ENCODE measurements at regions not wholly inside any gene's neighbourhood (a gene's known extent, or its start where the extent isn't known, plus 50 kb on each side); places are given as distances from the start of the nearest gene placed in this dataset.

DNA sequence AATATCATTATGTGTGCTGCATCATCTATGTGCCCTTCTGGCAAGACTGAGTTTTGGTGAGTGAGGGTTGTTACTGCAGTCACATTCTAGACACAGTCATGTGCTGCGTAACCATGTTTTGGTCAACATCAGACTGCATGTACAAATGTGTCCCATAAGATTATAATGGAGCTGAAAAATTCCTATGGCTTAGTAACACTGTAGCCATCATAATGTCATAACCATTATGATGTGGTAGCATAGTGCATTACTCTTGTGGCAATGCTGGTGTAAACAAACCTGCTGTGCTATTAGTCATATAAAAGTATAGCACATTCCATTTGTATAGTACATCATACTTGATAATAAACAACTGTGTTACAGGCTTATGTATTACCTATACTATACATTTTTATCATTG is 198.1 kb upstream of the NUDT6 start:
- POLR2A ChIA-PET: no interaction called here
- CTCF ChIA-PET: no interaction called here
- no peak for DNase-seq (ENCODE audit: extremely low spot score)
- TF ChIP-seq SUZ12 (IDR thresholded peaks at IDR 0.05) (no peak), FOXA1 (IDR thresholded peaks at IDR 0.05) (no peak), BHLHE40 (IDR thresholded peaks at IDR 0.05; ENCODE audit: borderline replicate concordance) (no peak), ZNF384 (IDR thresholded peaks at IDR 0.05) (no peak), TARDBP (IDR thresholded peaks at IDR 0.05) (no peak), LEF1 (IDR thresholded peaks at IDR 0.05; ENCODE audit: borderline replicate concordance) (no peak), NFRKB (IDR thresholded peaks at IDR 0.05) (no peak), ARNT (IDR thresholded peaks at IDR 0.05) (no peak), L3MBTL2 (conservative IDR thresholded peaks at IDR 0.05) (no peak), FOXM1 (IDR thresholded peaks at IDR 0.05; ENCODE audit: borderline replicate concordance) (no peak), FOXK2 (IDR thresholded peaks at IDR 0.05) (no peak), ELF4 (IDR thresholded peaks at IDR 0.05) (no peak)

DNA sequence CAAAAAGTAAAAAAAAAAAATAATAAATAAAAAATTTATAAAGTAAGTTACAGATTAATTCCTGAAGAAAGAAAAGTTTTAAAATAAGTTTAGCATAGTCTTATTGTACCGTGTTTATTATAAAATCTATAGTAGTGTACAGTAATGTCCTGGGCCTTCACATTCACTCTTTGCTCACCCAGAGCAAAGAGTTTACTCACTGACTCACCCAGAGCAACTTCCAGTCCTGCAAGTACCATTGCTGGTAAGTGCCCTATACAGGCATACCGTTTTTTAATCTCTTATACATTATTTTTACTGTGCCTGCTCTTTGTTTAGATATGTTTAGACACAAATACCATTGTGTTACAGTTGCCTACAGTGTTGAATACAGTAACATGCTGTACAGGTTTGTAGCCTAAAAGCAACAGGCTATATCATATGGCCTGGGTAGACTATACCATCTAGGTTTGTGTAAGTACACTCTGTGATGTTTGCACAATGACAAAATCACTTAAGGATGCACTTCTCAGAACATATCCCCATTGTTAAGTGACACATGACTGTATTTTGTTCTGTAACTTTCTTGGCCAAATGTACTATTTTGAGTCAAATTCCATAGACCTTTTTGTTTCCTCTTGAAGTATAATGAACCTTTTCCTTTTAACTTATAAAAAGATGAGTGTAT is 199.0 kb upstream of the NUDT6 start:
- ChIA-PET POLR2A (no interaction called here), CTCF (no interaction called here)
- TF ChIP-seq FOXA1 (IDR thresholded peaks at IDR 0.05): no peak
- DNase-seq (ENCODE audit: extremely low spot score): no peak

DNA sequence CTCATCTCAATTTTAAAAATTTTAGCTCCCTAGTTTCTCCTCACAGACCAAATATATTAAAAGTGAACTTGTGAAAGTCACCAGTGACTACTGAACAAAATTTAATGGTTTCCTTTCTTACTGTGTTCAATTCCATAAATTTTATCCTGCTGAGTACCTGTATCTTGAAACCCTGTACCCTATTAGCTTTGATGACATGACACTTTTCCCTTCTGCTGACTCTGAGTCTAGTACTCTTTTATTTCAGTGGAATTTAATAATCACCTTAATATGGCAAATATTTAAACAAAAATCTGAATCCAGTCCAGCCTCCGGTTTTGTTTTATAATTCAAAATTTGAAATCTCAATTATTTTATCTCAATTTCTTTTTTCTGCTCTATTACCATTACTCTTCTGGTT is 203.1 kb upstream of the NUDT6 start:
- ChIA-PET CTCF (no interaction called here), POLR2A (no interaction called here)
- no peak for TF ChIP-seq BHLHE40 (IDR thresholded peaks at IDR 0.05; ENCODE audit: borderline replicate concordance)
- TF ChIP-seq, protein P1, sequence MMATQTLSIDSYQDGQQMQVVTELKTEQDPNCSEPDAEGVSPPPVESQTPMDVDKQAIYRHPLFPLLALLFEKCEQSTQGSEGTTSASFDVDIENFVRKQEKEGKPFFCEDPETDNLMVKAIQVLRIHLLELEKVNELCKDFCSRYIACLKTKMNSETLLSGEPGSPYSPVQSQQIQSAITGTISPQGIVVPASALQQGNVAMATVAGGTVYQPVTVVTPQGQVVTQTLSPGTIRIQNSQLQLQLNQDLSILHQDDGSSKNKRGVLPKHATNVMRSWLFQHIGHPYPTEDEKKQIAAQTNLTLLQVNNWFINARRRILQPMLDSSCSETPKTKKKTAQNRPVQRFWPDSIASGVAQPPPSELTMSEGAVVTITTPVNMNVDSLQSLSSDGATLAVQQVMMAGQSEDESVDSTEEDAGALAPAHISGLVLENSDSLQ (IDR thresholded peaks at IDR 0.05): no peak
- no peak for TF ChIP-seq CTBP1 (IDR thresholded peaks at IDR 0.05; ENCODE audit: borderline replicate concordance)
- TF ChIP-seq SUZ12 (IDR thresholded peaks at IDR 0.05): no peak
- no peak for TF ChIP-seq TARDBP (IDR thresholded peaks at IDR 0.05)
- TF ChIP-seq ELF4 (IDR thresholded peaks at IDR 0.05): no peak
- TF ChIP-seq LEF1 (IDR thresholded peaks at IDR 0.05; ENCODE audit: borderline replicate concordance): no peak
- no peak for TF ChIP-seq SP1 (IDR thresholded peaks at IDR 0.05)
- no peak for TF ChIP-seq FOXM1 (IDR thresholded peaks at IDR 0.05; ENCODE audit: borderline replicate concordance)
- no peak for TF ChIP-seq ARNT (IDR thresholded peaks at IDR 0.05)
- no peak for TF ChIP-seq HDGF (IDR thresholded peaks at IDR 0.05; ENCODE audit: borderline replicate concordance)
- no peak for TF ChIP-seq FOXA1 (IDR thresholded peaks at IDR 0.05)
- DNase-seq (ENCODE audit: extremely low spot score): no peak

DNA sequence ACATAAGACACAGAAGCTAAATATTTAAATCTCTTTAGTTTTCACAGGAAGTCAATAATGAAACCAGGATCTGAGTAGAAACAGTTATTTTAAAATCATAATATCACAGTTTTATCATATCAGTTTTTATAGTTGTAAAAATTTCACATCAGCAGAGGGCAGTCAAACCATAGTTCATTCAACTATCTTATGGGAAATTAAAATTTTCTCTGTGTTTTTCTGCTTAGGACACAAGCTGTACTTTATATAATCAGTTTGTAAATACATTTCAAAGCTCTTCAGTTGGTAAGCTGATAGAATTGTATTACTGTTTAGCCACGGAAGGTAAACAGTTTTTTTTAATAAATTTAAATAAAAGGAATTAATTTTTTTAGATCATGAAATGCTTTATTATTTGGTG is 204.8 kb upstream of the NUDT6 start:
- ChIA-PET CTCF (no interaction called here), POLR2A (no interaction called here)
- TF ChIP-seq L3MBTL2 (conservative IDR thresholded peaks at IDR 0.05) (no peak), FOXK2 (IDR thresholded peaks at IDR 0.05) (no peak), ELF4 (IDR thresholded peaks at IDR 0.05) (no peak), NFRKB (IDR thresholded peaks at IDR 0.05) (no peak), ZNF384 (IDR thresholded peaks at IDR 0.05) (no peak), HDGF (IDR thresholded peaks at IDR 0.05; ENCODE audit: borderline replicate concordance) (no peak), ARNT (IDR thresholded peaks at IDR 0.05) (no peak), SP1 (IDR thresholded peaks at IDR 0.05) (no peak), FOXA1 (IDR thresholded peaks at IDR 0.05) (no peak), SUZ12 (IDR thresholded peaks at IDR 0.05) (no peak)
- DNase-seq (ENCODE audit: extremely low spot score): no peak

DNA sequence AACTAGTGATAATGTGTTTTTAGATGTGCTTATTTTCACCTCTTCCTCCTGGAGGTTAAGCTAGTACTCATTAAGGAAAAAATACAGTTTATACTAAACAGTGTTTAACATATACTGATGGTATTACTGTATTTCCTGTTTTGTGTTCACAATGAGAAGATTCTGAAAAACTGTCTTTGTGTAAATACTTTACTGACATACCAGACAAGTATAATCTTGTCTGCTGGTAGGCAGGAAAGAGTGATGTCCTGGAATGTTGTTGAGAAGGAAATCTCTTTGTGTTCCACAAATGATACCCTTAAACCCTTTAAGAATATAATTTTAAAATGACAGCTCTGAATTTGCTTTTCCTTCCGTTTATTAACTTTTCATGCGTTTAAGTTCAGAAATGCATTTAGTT is 205.5 kb upstream of the NUDT6 start:
- DNase-seq (ENCODE audit: extremely low spot score): no peak
- ChIA-PET POLR2A (no interaction called here), CTCF (interaction anchor here (0.7 kb wide), 1 partner anchor 23 kb away, joined by 3 read pairs; no protein-coding TSS in a partner anchor)
- TF ChIP-seq ZNF384 (IDR thresholded peaks at IDR 0.05) (no peak), FOXM1 (IDR thresholded peaks at IDR 0.05; ENCODE audit: borderline replicate concordance) (no peak), ELF4 (IDR thresholded peaks at IDR 0.05) (no peak), L3MBTL2 (conservative IDR thresholded peaks at IDR 0.05) (no peak), NFRKB (IDR thresholded peaks at IDR 0.05) (no peak), FOXK2 (IDR thresholded peaks at IDR 0.05) (no peak), SP1 (IDR thresholded peaks at IDR 0.05) (no peak), LEF1 (IDR thresholded peaks at IDR 0.05; ENCODE audit: borderline replicate concordance) (no peak), TARDBP (IDR thresholded peaks at IDR 0.05) (no peak), ARNT (IDR thresholded peaks at IDR 0.05) (no peak), HDGF (IDR thresholded peaks at IDR 0.05; ENCODE audit: borderline replicate concordance) (no peak), FOXA1 (IDR thresholded peaks at IDR 0.05) (no peak), BHLHE40 (IDR thresholded peaks at IDR 0.05; ENCODE audit: borderline replicate concordance) (no peak), CTBP1 (IDR thresholded peaks at IDR 0.05; ENCODE audit: borderline replicate concordance) (no peak), SUZ12 (IDR thresholded peaks at IDR 0.05) (no peak)
- TF ChIP-seq, protein P1 (IDR thresholded peaks at IDR 0.05): no peak

DNA sequence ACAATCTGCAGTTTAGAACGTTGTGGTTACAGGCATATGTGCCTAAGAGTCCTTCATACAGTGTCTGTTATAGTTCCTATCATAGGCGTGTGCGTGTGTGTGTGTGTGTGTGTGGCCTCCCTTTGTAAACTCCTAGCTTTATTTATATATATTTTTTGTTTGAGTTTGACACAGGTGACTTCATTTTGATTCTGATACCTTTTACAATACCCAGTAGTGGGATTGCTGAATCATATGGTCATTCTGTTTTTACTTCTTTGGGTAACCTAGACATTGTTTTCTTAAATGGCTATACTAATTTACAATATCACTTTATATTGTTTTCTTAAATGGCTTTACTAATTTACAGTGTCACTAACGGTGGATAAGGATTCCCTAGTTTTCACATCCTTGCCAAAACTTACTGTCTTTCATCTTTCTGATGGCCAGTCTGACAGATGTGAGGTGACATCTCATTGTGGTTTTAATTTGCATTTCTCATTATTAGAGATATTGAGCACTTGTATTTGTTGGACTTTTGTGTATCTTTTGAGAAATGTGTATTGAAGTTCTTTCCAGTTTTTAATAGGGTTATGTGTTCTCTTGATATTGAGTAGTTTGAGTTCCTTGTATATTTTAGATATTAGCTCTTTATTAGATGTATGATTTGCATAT is 211.1 kb upstream of the NUDT6 start:
- CTCF ChIA-PET: no interaction called here
- POLR2A ChIA-PET: no interaction called here
- TF ChIP-seq TARDBP (IDR thresholded peaks at IDR 0.05): no peak
- TF ChIP-seq L3MBTL2 (conservative IDR thresholded peaks at IDR 0.05): no peak
- no peak for TF ChIP-seq HDGF (IDR thresholded peaks at IDR 0.05; ENCODE audit: borderline replicate concordance)
- no peak for TF ChIP-seq SUZ12 (IDR thresholded peaks at IDR 0.05)
- TF ChIP-seq ZNF384 (IDR thresholded peaks at IDR 0.05): no peak
- TF ChIP-seq CTBP1 (IDR thresholded peaks at IDR 0.05; ENCODE audit: borderline replicate concordance): no peak
- TF ChIP-seq, protein P1 (IDR thresholded peaks at IDR 0.05): no peak
- no peak for TF ChIP-seq BHLHE40 (IDR thresholded peaks at IDR 0.05; ENCODE audit: borderline replicate concordance)
- no peak for TF ChIP-seq ARNT (IDR thresholded peaks at IDR 0.05)
- TF ChIP-seq FOXM1 (IDR thresholded peaks at IDR 0.05; ENCODE audit: borderline replicate concordance): no peak
- no peak for TF ChIP-seq LEF1 (IDR thresholded peaks at IDR 0.05; ENCODE audit: borderline replicate concordance)
- TF ChIP-seq FOXK2 (IDR thresholded peaks at IDR 0.05): no peak
- TF ChIP-seq SP1 (IDR thresholded peaks at IDR 0.05): no peak
- TF ChIP-seq NFRKB (IDR thresholded peaks at IDR 0.05): no peak
- no peak for TF ChIP-seq FOXA1 (IDR thresholded peaks at IDR 0.05)
- TF ChIP-seq ELF4 (IDR thresholded peaks at IDR 0.05): no peak
- DNase-seq (ENCODE audit: extremely low spot score): no peak

Data from HEK293T (cell line).